ENCODE measurements at regions not wholly inside any gene's neighbourhood (a gene's known extent, or its start where the extent isn't known, plus 50 kb on each side); places are given as distances from the start of the nearest gene placed in this dataset.

DNA sequence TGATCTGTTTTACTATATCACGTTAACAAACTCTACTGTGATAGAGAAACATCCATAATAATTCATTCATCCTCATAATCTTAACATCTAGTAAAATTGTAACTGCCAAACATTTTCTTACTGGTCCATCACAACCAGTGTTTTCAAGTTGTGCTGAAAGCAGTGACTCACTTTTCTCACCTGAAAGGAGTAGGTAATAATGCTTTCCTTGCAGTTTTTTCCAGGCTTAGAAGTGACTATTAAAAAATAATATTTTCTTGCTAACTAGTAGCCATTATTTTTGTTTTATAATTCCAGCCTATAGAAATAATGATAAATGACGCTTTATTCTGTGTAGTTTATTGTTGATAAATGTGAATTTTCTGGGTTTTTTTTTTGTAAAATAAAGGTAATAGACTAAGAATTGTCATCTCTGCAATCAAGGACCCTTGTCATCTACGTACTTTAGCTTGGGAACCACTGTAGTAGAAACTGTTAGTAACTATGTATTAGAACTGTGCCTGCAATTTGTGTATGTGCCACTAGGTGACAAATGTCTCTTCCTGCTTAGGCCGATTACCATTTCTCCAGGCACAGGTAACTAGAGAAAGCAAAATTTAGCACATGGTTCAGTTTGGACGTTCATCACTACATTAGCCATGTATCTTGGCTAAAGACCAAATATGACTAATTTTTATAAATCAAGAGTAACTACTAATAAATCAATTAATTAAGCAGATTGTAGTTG is 409.4 kb upstream of the ERCC4 start:
- H3K9me3 ChIP-seq (ENCODE audit: low read length), result peaks cover 19% of the 10 kb centered on the region; the same call in 1 of the 2 replicates
- no peaks in the 10 kb centered on the region for H3K79me2 ChIP-seq (ENCODE audit: insufficient read depth, low read depth, low read length)
- H4K20me1 ChIP-seq (ENCODE audit: insufficient read depth, low read length), result no peaks in the 10 kb centered on the region
- no peak for TF ChIP-seq EZH2phosphoT487 (IDR thresholded peaks at IDR 0.05; ENCODE audit: borderline replicate concordance, low read depth, low read length)
- TF ChIP-seq, protein P1, sequence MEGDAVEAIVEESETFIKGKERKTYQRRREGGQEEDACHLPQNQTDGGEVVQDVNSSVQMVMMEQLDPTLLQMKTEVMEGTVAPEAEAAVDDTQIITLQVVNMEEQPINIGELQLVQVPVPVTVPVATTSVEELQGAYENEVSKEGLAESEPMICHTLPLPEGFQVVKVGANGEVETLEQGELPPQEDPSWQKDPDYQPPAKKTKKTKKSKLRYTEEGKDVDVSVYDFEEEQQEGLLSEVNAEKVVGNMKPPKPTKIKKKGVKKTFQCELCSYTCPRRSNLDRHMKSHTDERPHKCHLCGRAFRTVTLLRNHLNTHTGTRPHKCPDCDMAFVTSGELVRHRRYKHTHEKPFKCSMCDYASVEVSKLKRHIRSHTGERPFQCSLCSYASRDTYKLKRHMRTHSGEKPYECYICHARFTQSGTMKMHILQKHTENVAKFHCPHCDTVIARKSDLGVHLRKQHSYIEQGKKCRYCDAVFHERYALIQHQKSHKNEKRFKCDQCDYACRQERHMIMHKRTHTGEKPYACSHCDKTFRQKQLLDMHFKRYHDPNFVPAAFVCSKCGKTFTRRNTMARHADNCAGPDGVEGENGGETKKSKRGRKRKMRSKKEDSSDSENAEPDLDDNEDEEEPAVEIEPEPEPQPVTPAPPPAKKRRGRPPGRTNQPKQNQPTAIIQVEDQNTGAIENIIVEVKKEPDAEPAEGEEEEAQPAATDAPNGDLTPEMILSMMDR (conservative IDR thresholded peaks at IDR 0.05; ENCODE audit: low read length), result peak; percentile 71
- POLR2A ChIA-PET, result no interaction called here
- intact Hi-C loops (cut with micrococcal nuclease; ENCODE audit: unreplicated experiment), result no loop called here
- CTCF ChIA-PET (ENCODE audit: unreplicated experiment), result no interaction called here
- no TSS peak for BruUV-seq (replicated peaks)
- H3K36me3 ChIP-seq (ENCODE audit: insufficient read depth, low read length), result no peaks in the 10 kb centered on the region
- H3K27ac ChIP-seq (ENCODE audit: low read depth, low read length, poor library complexity, severe bottlenecking), result no peak overlapping the region
- no peak overlapping the region for H2AFZ ChIP-seq (ENCODE audit: low read length)
- no peak overlapping the region for H3K4me2 ChIP-seq (ENCODE audit: low read length)
- no peak overlapping the region for H3K4me3 ChIP-seq (ENCODE audit: low read depth, low read length, poor library complexity, severe bottlenecking)
- H3K4me1 ChIP-seq (ENCODE audit: insufficient read depth, low read length, poor library complexity, severe bottlenecking), result no peaks in the 10 kb centered on the region
- peak; percentile 8 for DNase-seq (ENCODE audit: low spot score)
- no peaks in the 10 kb centered on the region for H3K9me2 ChIP-seq (ENCODE audit: insufficient read depth, low read length)

DNA sequence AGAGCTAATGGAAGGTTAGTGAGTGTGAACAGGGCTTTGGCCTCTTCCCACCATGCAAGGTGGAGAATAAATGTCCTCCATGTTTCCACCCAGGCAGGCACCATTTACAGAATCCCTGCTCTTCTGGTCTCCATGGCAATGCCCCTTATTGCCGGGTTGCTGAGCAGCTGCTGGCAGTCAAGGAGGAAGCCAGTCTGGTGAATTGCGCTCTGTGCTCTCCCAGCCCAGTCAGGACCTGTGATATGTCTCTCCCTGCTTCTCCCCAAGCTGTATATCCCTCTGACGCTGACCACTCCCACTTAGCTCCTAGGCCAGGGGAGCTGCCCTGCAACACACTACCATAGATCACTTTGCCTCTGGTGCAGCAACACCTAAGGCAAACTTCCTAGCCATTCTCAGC is 402.1 kb upstream of the ERCC4 start:
- no peak for DNase-seq (ENCODE audit: low spot score)
- H3K9me3 ChIP-seq (ENCODE audit: low read length), result 0 out of 2 replicates have a peak, but pooled peaks cover 4% of the 10 kb centered on the region
- CTCF ChIA-PET (ENCODE audit: unreplicated experiment), result no interaction called here
- intact Hi-C loops (cut with micrococcal nuclease; ENCODE audit: unreplicated experiment), result no loop called here
- no TSS peak for BruUV-seq (replicated peaks)
- H4K20me1 ChIP-seq (ENCODE audit: insufficient read depth, low read length), result no peaks in the 10 kb centered on the region
- no peak overlapping the region for H3K4me2 ChIP-seq (ENCODE audit: low read length)
- H3K79me2 ChIP-seq (ENCODE audit: insufficient read depth, low read depth, low read length), result no peaks in the 10 kb centered on the region
- no peaks in the 10 kb centered on the region for H3K36me3 ChIP-seq (ENCODE audit: insufficient read depth, low read length)
- no peak overlapping the region for H3K27ac ChIP-seq (ENCODE audit: low read depth, low read length, poor library complexity, severe bottlenecking)
- no peak overlapping the region for H2AFZ ChIP-seq (ENCODE audit: low read length)
- no peaks in the 10 kb centered on the region for H3K4me1 ChIP-seq (ENCODE audit: insufficient read depth, low read length, poor library complexity, severe bottlenecking)
- H3K9me2 ChIP-seq (ENCODE audit: insufficient read depth, low read length), result no peaks in the 10 kb centered on the region
- no peak overlapping the region for H3K4me3 ChIP-seq (ENCODE audit: low read depth, low read length, poor library complexity, severe bottlenecking)
- POLR2A ChIA-PET, result interaction anchor here (0.6 kb wide), 1 partner anchor 1337 kb away, joined by 4 read pairs; no protein-coding TSS in a partner anchor
- TF ChIP-seq, protein P1 (conservative IDR thresholded peaks at IDR 0.05; ENCODE audit: low read length), result no peak
- no peak for TF ChIP-seq EZH2phosphoT487 (IDR thresholded peaks at IDR 0.05; ENCODE audit: borderline replicate concordance, low read depth, low read length)

DNA sequence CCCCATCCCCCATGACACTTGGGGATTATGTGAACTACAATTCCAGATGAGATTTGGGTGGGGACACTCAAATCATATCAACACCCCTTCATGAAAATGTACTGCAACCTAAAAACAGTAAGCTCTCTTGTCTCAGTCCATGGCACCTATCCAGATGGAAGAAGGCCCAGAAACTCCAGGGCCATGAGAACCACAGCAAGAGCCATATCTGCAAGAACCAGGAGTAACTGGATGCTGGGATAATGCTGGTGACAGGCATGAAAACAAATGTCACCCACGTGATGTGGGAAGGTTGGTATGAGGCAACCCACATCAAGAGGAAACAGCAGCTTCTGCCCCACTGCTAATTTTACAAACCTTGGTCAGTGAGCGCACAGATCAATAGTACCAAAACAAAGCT is 400.1 kb upstream of the ERCC4 start:
- ChIA-PET CTCF (ENCODE audit: unreplicated experiment) (no interaction called here), POLR2A (no interaction called here)
- Histone ChIP-seq H2AFZ (ENCODE audit: low read length) (no peak overlapping the region), H3K4me3 (ENCODE audit: low read depth, low read length, poor library complexity, severe bottlenecking) (no peak overlapping the region), H3K27ac (ENCODE audit: low read depth, low read length, poor library complexity, severe bottlenecking) (no peak overlapping the region), H3K36me3 (ENCODE audit: insufficient read depth, low read length) (no peaks in the 10 kb centered on the region), H3K4me1 (ENCODE audit: insufficient read depth, low read length, poor library complexity, severe bottlenecking) (no peaks in the 10 kb centered on the region), H3K79me2 (ENCODE audit: insufficient read depth, low read depth, low read length) (no peaks in the 10 kb centered on the region), H3K9me2 (ENCODE audit: insufficient read depth, low read length) (no peaks in the 10 kb centered on the region), H3K9me3 (ENCODE audit: low read length) (0 out of 2 replicates have a peak, but pooled peaks cover under 1% of the 10 kb centered on the region), H4K20me1 (ENCODE audit: insufficient read depth, low read length) (no peaks in the 10 kb centered on the region), H3K4me2 (ENCODE audit: low read length) (no peak overlapping the region)
- BruUV-seq (replicated peaks), result no TSS peak
- no peak for TF ChIP-seq EZH2phosphoT487 (IDR thresholded peaks at IDR 0.05; ENCODE audit: borderline replicate concordance, low read depth, low read length)
- intact Hi-C loops (cut with micrococcal nuclease; ENCODE audit: unreplicated experiment), result no loop called here
- DNase-seq (ENCODE audit: low spot score), result no peak

Data from OCI-LY7 (cell line).